CD14-positive monocyte (primary cell): ENCODE measurements at regions not wholly inside any gene's neighbourhood (a gene's known extent, or its start where the extent isn't known, plus 50 kb on each side); places are given as distances from the start of the nearest gene placed in this dataset.
A peak's percentile ranks its signal among the peaks of the same experiment; 100 is the strongest.

Experiments used
- DNase-seq, 3 donors: peaks; one replicate each; pipeline ENCODE4 v3.0.0-alpha.2; 2011 to 2022
- H2AFZ ChIP-seq: 2 replicates; pipeline ENCODE4 v1.6.0; 2012; ENCODE audit warnings: mild to moderate bottlenecking, low read depth, low read length, inconsistent platforms; ENCODE audit not compliant: insufficient read depth, poor library complexity, severe bottlenecking
- H3K27ac ChIP-seq, 2 donors: 1 replicate in 1 of 2; 2 replicates in 1 of 2; pipeline ENCODE4 v1.5.1; 2012 to 2013; ENCODE audit warnings: low read length in 2 of 2, control low read depth in 1 of 2, inconsistent platforms in 1 of 2, low read depth in 1 of 2, mild to moderate bottlenecking in 1 of 2
- H3K27me3 ChIP-seq, 2 donors: one replicate each; pipeline versions ENCODE4 v1.6.0 to v1.6.1; 2011 to 2013; ENCODE audit warnings: low read length in 2 of 2; ENCODE audit not compliant: control insufficient read depth in 2 of 2, insufficient read depth in 2 of 2
- H3K36me3 ChIP-seq, 2 donors: replicated peaks in 1 of 2; 1 replicate in 1 of 2; 2 replicates in 1 of 2; pipeline versions ENCODE4 v1.5.1 to v1.6.1; 2012 to 2013; ENCODE audit warnings: low read length in 2 of 2, control low read depth in 1 of 2, inconsistent platforms in 1 of 2, mild to moderate bottlenecking in 1 of 2; ENCODE audit not compliant: insufficient read depth in 2 of 2, control insufficient read depth in 1 of 2
- H3K4me1 ChIP-seq, 2 donors: 1 replicate in 1 of 2; 2 replicates in 1 of 2; pipeline versions ENCODE4 v1.5.1 to v1.6.1; 2012 to 2013; ENCODE audit warnings: low read length in 2 of 2, control low read depth in 1 of 2, inconsistent platforms in 1 of 2, mild to moderate bottlenecking in 1 of 2, moderate library complexity in 1 of 2; ENCODE audit not compliant: insufficient read depth in 2 of 2, control insufficient read depth in 1 of 2
- H3K4me2 ChIP-seq: replicated peaks from 2 replicates; pipeline ENCODE3; 2012; ENCODE audit warnings: low read length, moderate library complexity, mild to moderate bottlenecking; ENCODE audit not compliant: poor library complexity, severe bottlenecking; ENCODE audit errors: extremely low read depth
- H3K4me3 ChIP-seq, 3 experiments: fragments of 200-600 bp in 1 of 3; sonication (generic) in 1 of 3; replicated peaks in 1 of 3; 1 replicate in 2 of 3; 2 replicates in 1 of 3; pipeline ENCODE4 v1.5.1; 2011 to 2013; ENCODE audit warnings: low read length in 3 of 3, mild to moderate bottlenecking in 3 of 3, control low read depth in 2 of 3, low read depth in 2 of 3, inconsistent platforms in 1 of 3, moderate library complexity in 1 of 3
- H3K79me2 ChIP-seq: 2 replicates; pipeline ENCODE4 v1.6.0; 2012; ENCODE audit warnings: mild to moderate bottlenecking, control low read depth, inconsistent platforms, low read length, moderate library complexity; ENCODE audit not compliant: insufficient read depth
- H3K9ac ChIP-seq: 2 replicates; pipeline ENCODE4 v1.6.0; 2017; ENCODE audit warnings: low read length, mild to moderate bottlenecking; ENCODE audit not compliant: insufficient read depth, poor library complexity, severe bottlenecking
- H3K9me3 ChIP-seq, 2 donors: replicated peaks in 1 of 2; 1 replicate in 1 of 2; 2 replicates in 1 of 2; pipeline versions ENCODE4 v1.5.1 to v1.6.1; 2012 to 2013; ENCODE audit warnings: low read length in 2 of 2, control low read depth in 1 of 2; ENCODE audit not compliant: control insufficient read depth in 1 of 2, insufficient read depth in 1 of 2
- H4K20me1 ChIP-seq: 2 replicates; pipeline ENCODE4 v1.6.0; 2012; ENCODE audit warnings: mild to moderate bottlenecking, low read length, control low read depth, moderate library complexity; ENCODE audit not compliant: insufficient read depth
- H3K27ac Mint-ChIP-seq, 7 donors: one replicate each; pipeline ENCODE4 v1.8.0; 2020; ENCODE audit warnings: mild to moderate bottlenecking in 7 of 7, mixed read lengths in 7 of 7, moderate library complexity in 6 of 7, inconsistent platforms in 2 of 7
- H3K27me3 Mint-ChIP-seq, 3 donors: one replicate each; pipeline ENCODE4 v1.8.0; 2021 to 2022; ENCODE audit warnings: low read depth in 3 of 3, mild to moderate bottlenecking in 3 of 3, mixed read lengths in 3 of 3, moderate library complexity in 3 of 3, inconsistent platforms in 1 of 3
- H3K36me3 Mint-ChIP-seq, 2 donors: one replicate each; pipeline ENCODE4 v1.8.0; 2020; ENCODE audit warnings: mixed read lengths in 2 of 2, inconsistent platforms in 1 of 2, mild to moderate bottlenecking in 1 of 2
- H3K4me1 Mint-ChIP-seq: one replicate; pipeline ENCODE4 v1.8.0; 2020; ENCODE audit warnings: mild to moderate bottlenecking, mixed read lengths
- H3K4me3 Mint-ChIP-seq, 2 donors: one replicate each; pipeline ENCODE4 v1.8.0; 2020; ENCODE audit warnings: mild to moderate bottlenecking in 2 of 2, mixed read lengths in 2 of 2, moderate library complexity in 1 of 2
- H3K9me3 Mint-ChIP-seq, 7 donors: one replicate each; pipeline ENCODE4 v1.8.0; 2020 to 2022; ENCODE audit warnings: mixed read lengths in 7 of 7, mild to moderate bottlenecking in 6 of 7, moderate library complexity in 6 of 7, inconsistent platforms in 2 of 7
- WGBS: methylation state at CpG from one replicate; pipeline ENCODE4 v1.1.5; 2013; ENCODE audit warnings: missing lambda C conversion rate; ENCODE audit not compliant: insufficient coverage; 5-methylcytosine and 5-hydroxymethylcytosine counted together
- intact Hi-C, 2 donors: fragments of 100-400 bp; cut with micrococcal nuclease; formaldehyde crosslinking; loops; one replicate each; pipeline versions ENCODE4 v1.15.0 to v1.15.1; 2023
- TF ChIP-seq, protein P1 (sequence below): fragments of 200-600 bp; IDR thresholded peaks from one replicate; pipeline ENCODE4 v1.8.0; 2022; ENCODE audit warnings: antibody characterized with exemption, mild to moderate bottlenecking

DNA sequence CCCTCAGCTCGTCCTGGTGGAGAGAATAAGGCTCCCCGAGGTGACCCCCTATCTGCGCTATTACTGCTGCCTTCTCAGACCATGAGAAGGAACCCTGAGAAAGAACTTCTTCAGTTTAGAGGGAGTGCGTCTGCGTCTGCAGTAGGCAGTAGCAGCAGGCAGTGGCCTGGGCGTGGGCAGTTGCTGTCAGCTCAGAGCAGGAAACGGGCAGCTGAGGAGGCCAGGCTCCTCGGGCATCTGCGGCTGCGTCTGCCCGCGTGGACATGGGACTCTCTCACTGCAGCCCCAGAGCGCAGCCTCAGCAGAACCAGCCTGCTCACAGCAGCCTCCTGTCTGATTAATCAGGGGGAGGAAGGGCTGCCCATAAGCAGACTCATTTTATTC lies 49.8 kb upstream of the FCN1 start:
- Histone ChIP-seq H3K79me2 (no peaks in the 10 kb centered on the region), H3K9ac (no peak overlapping the region), H3K27ac (peak overlapping the region in 1 of 2 donors; percentile 11), H2AFZ (no peak overlapping the region), H3K4me3 (no peak overlapping the region), H4K20me1 (no peaks in the 10 kb centered on the region), H3K4me1 (peaks cover 33 to 58% of the 10 kb centered on the region in 2 donors), H3K36me3 (no peaks in the 10 kb centered on the region), H3K4me2 (no peak overlapping the region), H3K27me3 (peaks cover 0 to 21% of the 10 kb centered on the region in 2 donors), H3K9me3 (peaks cover 0 to 9% of the 10 kb centered on the region in 2 donors)
- H3K9me3 Mint-ChIP-seq = peaks cover 0 to 19% (median 5%) of the 10 kb centered on the region in 7 donors
- 76% methylated on average over 9 of the region's 13 CpGs for WGBS
- peaks cover 41 to 49% (median 49%) of the 10 kb centered on the region in 3 donors for H3K27me3 Mint-ChIP-seq
- H3K4me3 Mint-ChIP-seq = peak overlapping the region in 1 of 2 donors; percentile 9
- TF ChIP-seq, protein P1, sequence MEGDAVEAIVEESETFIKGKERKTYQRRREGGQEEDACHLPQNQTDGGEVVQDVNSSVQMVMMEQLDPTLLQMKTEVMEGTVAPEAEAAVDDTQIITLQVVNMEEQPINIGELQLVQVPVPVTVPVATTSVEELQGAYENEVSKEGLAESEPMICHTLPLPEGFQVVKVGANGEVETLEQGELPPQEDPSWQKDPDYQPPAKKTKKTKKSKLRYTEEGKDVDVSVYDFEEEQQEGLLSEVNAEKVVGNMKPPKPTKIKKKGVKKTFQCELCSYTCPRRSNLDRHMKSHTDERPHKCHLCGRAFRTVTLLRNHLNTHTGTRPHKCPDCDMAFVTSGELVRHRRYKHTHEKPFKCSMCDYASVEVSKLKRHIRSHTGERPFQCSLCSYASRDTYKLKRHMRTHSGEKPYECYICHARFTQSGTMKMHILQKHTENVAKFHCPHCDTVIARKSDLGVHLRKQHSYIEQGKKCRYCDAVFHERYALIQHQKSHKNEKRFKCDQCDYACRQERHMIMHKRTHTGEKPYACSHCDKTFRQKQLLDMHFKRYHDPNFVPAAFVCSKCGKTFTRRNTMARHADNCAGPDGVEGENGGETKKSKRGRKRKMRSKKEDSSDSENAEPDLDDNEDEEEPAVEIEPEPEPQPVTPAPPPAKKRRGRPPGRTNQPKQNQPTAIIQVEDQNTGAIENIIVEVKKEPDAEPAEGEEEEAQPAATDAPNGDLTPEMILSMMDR = no peak
- intact Hi-C loops = no loop called here
- H3K4me1 Mint-ChIP-seq = peaks cover 45% of the 10 kb centered on the region
- H3K27ac Mint-ChIP-seq = no peak overlapping the region
- H3K36me3 Mint-ChIP-seq = peaks cover 4 to 5% of the 10 kb centered on the region in 2 donors
- DNase-seq = no peak

DNA sequence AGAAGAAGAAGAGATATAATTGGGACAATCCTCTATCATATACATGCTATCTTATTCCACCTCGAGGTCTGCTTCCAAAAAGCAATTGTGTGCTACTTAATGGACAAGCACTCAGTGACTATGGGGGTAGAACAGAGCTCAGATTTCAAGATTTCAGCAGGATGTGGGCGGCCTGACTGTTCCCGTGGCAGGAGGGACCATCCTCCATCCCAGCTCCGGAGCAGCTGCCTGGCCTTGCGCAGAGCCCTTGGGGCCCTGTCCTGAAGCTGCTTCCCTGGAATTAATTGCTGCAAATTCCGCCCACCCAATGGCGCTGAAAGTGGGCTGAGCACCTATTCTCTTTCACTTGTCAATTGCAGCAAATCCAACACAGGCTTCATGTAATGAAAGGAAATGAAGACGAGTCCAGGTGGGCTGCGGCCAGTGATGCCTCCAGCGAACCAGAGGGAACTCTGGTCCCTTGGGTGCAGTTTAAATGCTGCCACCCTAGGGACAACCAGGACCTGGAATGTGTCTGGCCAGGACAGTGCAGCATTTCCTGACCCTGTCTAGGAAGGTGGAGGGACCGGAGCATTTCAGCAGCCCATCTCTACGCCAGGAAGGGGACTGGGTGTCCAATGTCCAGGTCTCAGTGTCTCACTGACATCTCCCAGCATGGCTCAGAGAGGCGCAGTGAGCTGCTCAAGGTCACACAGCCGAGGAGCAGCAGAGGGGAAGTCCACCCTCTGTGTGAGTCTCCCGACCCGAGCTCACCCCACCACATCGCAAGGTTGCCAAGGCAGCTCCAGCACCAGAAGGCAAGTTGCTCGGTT lies 50.5 kb upstream of the FCN1 start:
- peaks cover 0 to 9% of the 10 kb centered on the region in 2 donors for H3K9me3 ChIP-seq
- H3K27me3 ChIP-seq = peaks cover 0 to 27% of the 10 kb centered on the region in 2 donors
- no peak overlapping the region for H2AFZ ChIP-seq
- H3K27ac Mint-ChIP-seq = no peak overlapping the region
- no peak overlapping the region for H3K9ac ChIP-seq
- H3K4me1 ChIP-seq = peaks cover 33 to 53% of the 10 kb centered on the region in 2 donors
- intact Hi-C loops = no loop called here
- H3K4me2 ChIP-seq = no peak overlapping the region
- no peak overlapping the region for H3K27ac ChIP-seq
- peaks cover 41% of the 10 kb centered on the region for H3K4me1 Mint-ChIP-seq
- H3K79me2 ChIP-seq = no peaks in the 10 kb centered on the region
- DNase-seq = no peak
- TF ChIP-seq, protein P1 = no peak
- H3K4me3 ChIP-seq = no peak overlapping the region
- H3K36me3 ChIP-seq = no peaks in the 10 kb centered on the region
- H3K36me3 Mint-ChIP-seq = peaks cover 2 to 4% of the 10 kb centered on the region in 2 donors
- peaks cover 0 to 19% (median 5%) of the 10 kb centered on the region in 7 donors for H3K9me3 Mint-ChIP-seq
- 90% methylated on average over 17 of the region's 18 CpGs for WGBS
- peak overlapping the region in 1 of 2 donors; percentile 48 for H3K4me3 Mint-ChIP-seq
- H4K20me1 ChIP-seq = no peaks in the 10 kb centered on the region
- H3K27me3 Mint-ChIP-seq = peaks cover 40 to 52% (median 52%) of the 10 kb centered on the region in 3 donors
